GM12864 (cell line): ENCODE measurements at regions not wholly inside any gene's neighbourhood (a gene's known extent, or its start where the extent isn't known, plus 50 kb on each side); places are given as distances from the start of the nearest gene placed in this dataset.
"Not testable (repeated sequence)": the region's sequence is repeated elsewhere in the genome, so short reads cannot be mapped to it uniquely, and the experiment has no call there.

Experiments
- DNase-seq: peaks from one replicate; pipeline ENCODE4 v3.0.0-alpha.2; 2011; ENCODE audit warnings: low read depth
- H3K4me3 ChIP-seq: 2 replicates; pipeline ENCODE4 v1.5.1; 2011; ENCODE audit warnings: mild to moderate bottlenecking, low read depth, low read length, control low read depth
- CTCF ChIP-seq: IDR thresholded peaks from 2 replicates; pipeline ENCODE4 v1.5.1; 2011; ENCODE audit warnings: low read depth, mild to moderate bottlenecking, moderate library complexity, low read length, control low read depth, inconsistent platforms; ENCODE audit errors: missing control alignments

- TF ChIP-seq CTCF: no peak
- H3K4me3 ChIP-seq: no peak overlapping the region
- DNase-seq: no peak
Measured at GRCh38 chr7:45417735-45418134, 156.4 kb upstream of the ADCY1 start.

GRCh38 chr7:45420843-45421495, 153.2 kb upstream of the ADCY1 start:
- H3K4me3 ChIP-seq: no peak overlapping the region
- TF ChIP-seq CTCF: no peak
- DNase-seq: no peak

DNA sequence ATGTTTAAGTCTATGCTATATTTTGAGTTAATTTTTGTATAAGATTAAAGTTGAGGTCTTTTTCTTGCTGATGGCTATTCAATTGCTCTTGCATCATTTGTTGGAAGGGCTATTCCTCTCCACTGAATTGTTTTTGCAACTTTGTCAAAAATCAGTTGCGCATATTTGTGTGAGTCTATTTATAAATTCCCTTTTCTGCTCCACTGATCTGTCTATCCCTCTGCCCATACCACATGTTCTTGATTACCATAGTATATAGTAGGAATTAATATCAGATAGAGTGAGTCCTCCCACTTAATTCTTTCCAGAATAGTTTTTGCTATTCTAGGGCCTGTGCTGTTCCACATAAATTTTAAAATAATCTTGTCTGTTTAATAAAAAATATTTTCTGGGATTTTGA, 152.4 kb upstream of the ADCY1 start:
- DNase-seq: no peak
- no peak overlapping the region for H3K4me3 ChIP-seq
- no peak for TF ChIP-seq CTCF

- DNase-seq: no peak
- TF ChIP-seq CTCF: no peak
- H3K4me3 ChIP-seq: no peak overlapping the region
Measured at GRCh38 chr7:45430397-45430796, 143.8 kb upstream of the ADCY1 start.

GRCh38 chr7:45434167-45434784, 139.9 kb upstream of the ADCY1 start:
- TF ChIP-seq CTCF: no peak
- DNase-seq: no peak
- no peak overlapping the region for H3K4me3 ChIP-seq

DNA sequence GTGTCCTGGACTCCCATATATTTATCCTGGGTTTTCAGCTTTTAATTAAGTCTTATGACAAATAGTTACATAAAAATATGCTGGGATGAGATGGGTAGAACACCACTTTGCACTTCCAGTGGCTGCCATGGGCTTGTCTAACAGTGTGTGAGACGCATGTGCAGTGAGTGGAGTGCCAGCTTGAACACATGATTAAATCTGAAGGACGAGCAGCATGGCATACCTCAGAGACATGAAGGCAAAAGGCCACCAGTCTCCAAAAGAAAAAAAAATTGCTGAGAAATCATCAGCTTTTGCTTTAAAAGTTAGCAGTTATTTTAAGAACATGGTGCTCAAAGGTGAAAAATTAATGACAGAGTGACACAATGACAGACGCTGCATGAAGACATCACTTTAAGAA, 139.0 kb upstream of the ADCY1 start:
- DNase-seq: no peak
- no peak overlapping the region for H3K4me3 ChIP-seq
- TF ChIP-seq CTCF: no peak

DNA sequence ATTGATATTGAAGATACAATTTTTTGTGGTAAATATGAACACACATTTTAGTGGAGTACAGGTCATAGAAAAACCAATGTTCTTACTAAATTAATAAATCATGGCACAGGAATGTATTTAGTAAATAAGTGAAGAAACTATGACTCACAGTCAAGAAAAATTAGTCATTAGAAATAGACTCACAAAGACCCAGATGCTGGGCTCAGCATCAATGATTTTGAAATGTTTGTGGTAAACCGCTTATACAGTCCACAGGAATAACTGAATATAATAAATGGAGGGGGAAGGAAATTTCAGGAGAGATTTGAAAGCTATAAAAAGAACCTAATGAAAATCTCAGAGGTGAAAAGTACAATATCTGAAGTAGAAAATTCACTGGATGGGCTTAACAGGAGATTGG, 138.3 kb upstream of the ADCY1 start:
- TF ChIP-seq CTCF: no peak
- DNase-seq: no peak
- no peak overlapping the region for H3K4me3 ChIP-seq

DNA sequence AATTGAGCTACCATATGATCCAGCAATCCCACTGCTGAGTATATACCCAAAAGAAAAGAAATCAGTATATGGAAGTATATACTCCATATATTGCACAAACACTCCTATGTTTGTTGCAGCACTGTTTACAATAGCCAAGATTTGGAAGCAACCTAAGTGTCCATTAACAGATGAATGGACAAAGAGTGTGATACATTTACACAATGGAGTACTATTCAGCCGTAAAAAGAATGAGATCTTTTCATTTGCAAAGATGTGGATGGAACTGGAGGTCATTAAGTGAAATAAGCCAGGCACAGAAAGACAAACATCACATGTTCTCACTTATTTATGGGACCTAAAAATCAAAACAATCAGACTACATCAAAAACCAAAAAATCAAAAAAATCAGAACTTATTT, 133.4 kb upstream of the ADCY1 start:
- not testable (repeated sequence) for DNase-seq, H3K4me3 ChIP-seq
